ENCODE measurements at regions not wholly inside any gene's neighbourhood (a gene's known extent, or its start where the extent isn't known, plus 50 kb on each side); places are given as distances from the start of the nearest gene placed in this dataset.

GRCh38 chr1:234833646-234834045 is 223.7 kb upstream of the IRF2BP2 start:
- Histone ChIP-seq H3K27me3 (ENCODE audit: insufficient read depth, low read length) (peaks cover 10% of the 10 kb centered on the region), H3K36me3 (ENCODE audit: insufficient read depth, low read length) (no peaks in the 10 kb centered on the region), H3K27ac (ENCODE audit: low read depth, low read length) (no peak overlapping the region), H4K20me1 (ENCODE audit: insufficient read depth, low read length) (no peaks in the 10 kb centered on the region), H2AFZ (ENCODE audit: low read depth, low read length) (no peak overlapping the region), H3K4me3 (ENCODE audit: insufficient read depth, low read depth, low read length) (no peak overlapping the region), H3K79me2 (ENCODE audit: insufficient read depth, low read length) (no peaks in the 10 kb centered on the region), H3K9ac (ENCODE audit: low read length) (no peak overlapping the region), H3K4me1 (ENCODE audit: insufficient read depth, low read length) (no peaks in the 10 kb centered on the region), H3K9me3 (ENCODE audit: insufficient read depth, low read depth, low read length) (no peaks in the 10 kb centered on the region), H3K4me2 (ENCODE audit: low read length) (no peak overlapping the region)
- H3K36me3 Mint-ChIP-seq (ENCODE audit: low read depth, unreplicated experiment) = peaks cover 3% of the 10 kb centered on the region
- DNase-seq (ENCODE audit: low read depth) (no peak), FAIRE-seq (no peak)
- no peaks in the 10 kb centered on the region for H3K4me1 Mint-ChIP-seq (ENCODE audit: low read depth, unreplicated experiment)
- no peak overlapping the region for H3K4me3 Mint-ChIP-seq (ENCODE audit: unreplicated experiment)
- TF ChIP-seq EZH2 (IDR thresholded peaks at IDR 0.05; ENCODE audit: insufficient read depth, low read length) = no peak
- TF ChIP-seq CTCF (IDR thresholded peaks at IDR 0.05; ENCODE audit: insufficient read depth, low read depth, low read length) = no peak
- H3K27me3 Mint-ChIP-seq (ENCODE audit: low read depth, unreplicated experiment) = peaks cover 16% of the 10 kb centered on the region
- H3K9me3 Mint-ChIP-seq (ENCODE audit: unreplicated experiment) = peaks cover 12% of the 10 kb centered on the region
- H3K27ac Mint-ChIP-seq (ENCODE audit: unreplicated experiment) = no peak overlapping the region

- no peak overlapping the region for H3K27ac ChIP-seq (ENCODE audit: low read depth, low read length)
- no peaks in the 10 kb centered on the region for H3K4me1 Mint-ChIP-seq (ENCODE audit: low read depth, unreplicated experiment)
- no peak for FAIRE-seq
Measured at GRCh38 chr1:234833118-234833517, 223.1 kb upstream of the IRF2BP2 start.

More at GRCh38 chr1:234833118-234833517, 223.1 kb upstream of the IRF2BP2 start:
- Histone ChIP-seq H3K36me3 (ENCODE audit: insufficient read depth, low read length) (no peaks in the 10 kb centered on the region), H3K9ac (ENCODE audit: low read length) (no peak overlapping the region), H4K20me1 (ENCODE audit: insufficient read depth, low read length) (no peaks in the 10 kb centered on the region), H3K9me3 (ENCODE audit: insufficient read depth, low read depth, low read length) (no peaks in the 10 kb centered on the region), H3K79me2 (ENCODE audit: insufficient read depth, low read length) (no peaks in the 10 kb centered on the region), H3K4me1 (ENCODE audit: insufficient read depth, low read length) (no peaks in the 10 kb centered on the region), H3K4me3 (ENCODE audit: insufficient read depth, low read depth, low read length) (no peak overlapping the region), H2AFZ (ENCODE audit: low read depth, low read length) (no peak overlapping the region), H3K4me2 (ENCODE audit: low read length) (no peak overlapping the region), H3K27me3 (ENCODE audit: insufficient read depth, low read length) (peaks cover 10% of the 10 kb centered on the region)
- Mint-ChIP-seq H3K9me3 (ENCODE audit: unreplicated experiment) (peaks cover 12% of the 10 kb centered on the region), H3K27ac (ENCODE audit: unreplicated experiment) (no peak overlapping the region), H3K27me3 (ENCODE audit: low read depth, unreplicated experiment) (peaks cover 19% of the 10 kb centered on the region), H3K36me3 (ENCODE audit: low read depth, unreplicated experiment) (peaks cover 3% of the 10 kb centered on the region), H3K4me3 (ENCODE audit: unreplicated experiment) (no peak overlapping the region)
- TF ChIP-seq CTCF (IDR thresholded peaks at IDR 0.05; ENCODE audit: insufficient read depth, low read depth, low read length) = no peak
- no peak for TF ChIP-seq EZH2 (IDR thresholded peaks at IDR 0.05; ENCODE audit: insufficient read depth, low read length)
- no peak for DNase-seq (ENCODE audit: low read depth)

All from astrocyte (in vitro differentiated cells and primary cell).